SKM-1 treated with dmso at 0.1 percent for 144 hours (cell line): ENCODE measurements at regions not wholly inside any gene's neighbourhood (a gene's known extent, or its start where the extent isn't known, plus 50 kb on each side); places are given as distances from the start of the nearest gene placed in this dataset.

Experiments used
- DNase-seq: peaks from one replicate; lab custom pipeline; 2025; ENCODE audit not compliant: unreplicated experiment; lab: John Stamatoyannopoulos, UW

DNA sequence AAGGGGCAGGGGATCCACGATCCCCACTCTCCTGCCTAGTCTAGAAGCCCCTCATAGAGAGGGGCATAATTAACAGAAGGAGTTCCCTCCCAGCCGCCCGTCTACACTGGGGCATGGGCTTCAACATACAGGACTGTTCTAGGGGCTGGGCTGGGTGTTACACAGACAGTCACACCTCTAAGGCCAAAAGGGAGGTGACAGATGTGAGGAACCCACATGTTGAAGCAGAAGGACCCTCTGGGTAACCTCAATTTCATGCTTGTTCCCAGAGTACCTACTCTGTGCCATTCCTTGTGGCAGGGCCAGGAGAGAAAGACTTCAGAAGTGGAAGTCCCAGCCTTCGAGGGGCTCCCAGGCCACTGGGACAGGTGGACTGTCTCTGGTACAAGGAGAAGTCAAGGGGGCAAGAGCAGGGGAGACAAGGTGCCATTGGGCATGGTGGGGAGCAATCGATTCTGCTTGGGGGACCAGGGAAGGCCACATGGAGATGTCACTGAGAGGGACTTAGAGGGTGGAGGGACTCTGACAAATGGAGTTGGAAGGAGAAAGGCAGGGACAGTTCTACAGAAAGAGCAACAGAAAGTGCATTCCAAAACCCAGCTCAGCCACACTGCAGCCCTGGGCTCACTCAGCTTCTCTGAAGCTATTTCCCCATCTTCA is 71.3 kb downstream of the CPN2 start:
- no peak for DNase-seq

DNA sequence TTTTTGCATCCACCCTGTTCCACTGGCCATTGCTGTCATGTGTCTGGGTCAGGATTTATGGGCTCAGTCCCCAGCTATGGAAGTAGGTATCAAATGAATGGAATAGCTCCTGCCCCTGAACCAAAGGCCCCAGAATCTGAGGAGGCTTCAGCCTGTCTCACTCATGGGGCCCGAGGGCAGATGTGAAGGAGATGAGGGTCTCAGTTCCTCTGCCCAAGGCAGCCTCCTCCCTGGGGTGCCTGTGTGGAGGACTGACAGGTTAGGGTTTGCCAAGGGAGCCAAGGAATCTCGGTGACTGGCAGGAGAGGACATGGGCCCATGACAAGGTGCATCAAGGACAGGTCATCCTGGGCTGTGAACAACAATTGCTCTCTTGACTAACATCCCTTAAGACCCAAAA is 70.4 kb downstream of the CPN2 start:
- no peak for DNase-seq

DNA sequence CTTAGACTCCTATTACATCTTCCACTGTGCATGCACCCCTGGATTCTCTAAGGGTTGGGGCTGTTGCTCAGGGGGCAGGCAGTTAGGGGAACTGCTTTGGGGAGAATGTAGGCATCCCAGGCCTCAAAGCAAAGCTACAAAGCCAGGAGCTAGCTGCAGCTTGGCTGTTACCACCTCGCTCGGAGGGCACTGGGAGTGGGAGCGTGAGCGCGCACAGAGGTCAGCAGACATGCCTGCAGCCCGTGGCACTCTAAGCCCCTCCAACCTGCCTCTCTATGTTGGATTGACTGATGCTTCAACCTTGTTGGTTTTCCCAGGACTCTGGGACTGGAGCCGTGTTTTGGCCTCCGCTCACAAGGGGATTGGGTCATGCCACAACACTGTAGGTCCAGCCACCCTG is 69.8 kb downstream of the CPN2 start:
- DNase-seq, result no peak

DNA sequence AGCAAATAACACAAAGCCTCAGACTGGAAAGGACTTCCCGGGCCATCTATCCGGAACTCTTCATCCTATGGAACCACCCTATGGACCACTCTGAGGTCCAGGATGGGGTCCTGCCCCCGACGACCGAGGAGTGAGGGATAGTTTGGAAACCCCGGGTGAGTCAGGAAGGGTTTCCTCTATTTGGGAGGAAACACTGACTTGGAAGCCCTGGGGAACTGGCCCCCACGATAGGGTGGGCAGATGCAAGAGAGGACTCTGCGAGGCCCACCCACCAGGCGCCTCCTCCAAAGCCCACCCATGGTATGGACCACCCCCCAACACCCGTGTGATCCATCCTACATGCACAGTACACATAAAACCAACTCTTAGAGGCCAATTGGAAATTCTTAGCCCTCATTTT is 69.4 kb downstream of the CPN2 start:
- DNase-seq, result no peak

DNA sequence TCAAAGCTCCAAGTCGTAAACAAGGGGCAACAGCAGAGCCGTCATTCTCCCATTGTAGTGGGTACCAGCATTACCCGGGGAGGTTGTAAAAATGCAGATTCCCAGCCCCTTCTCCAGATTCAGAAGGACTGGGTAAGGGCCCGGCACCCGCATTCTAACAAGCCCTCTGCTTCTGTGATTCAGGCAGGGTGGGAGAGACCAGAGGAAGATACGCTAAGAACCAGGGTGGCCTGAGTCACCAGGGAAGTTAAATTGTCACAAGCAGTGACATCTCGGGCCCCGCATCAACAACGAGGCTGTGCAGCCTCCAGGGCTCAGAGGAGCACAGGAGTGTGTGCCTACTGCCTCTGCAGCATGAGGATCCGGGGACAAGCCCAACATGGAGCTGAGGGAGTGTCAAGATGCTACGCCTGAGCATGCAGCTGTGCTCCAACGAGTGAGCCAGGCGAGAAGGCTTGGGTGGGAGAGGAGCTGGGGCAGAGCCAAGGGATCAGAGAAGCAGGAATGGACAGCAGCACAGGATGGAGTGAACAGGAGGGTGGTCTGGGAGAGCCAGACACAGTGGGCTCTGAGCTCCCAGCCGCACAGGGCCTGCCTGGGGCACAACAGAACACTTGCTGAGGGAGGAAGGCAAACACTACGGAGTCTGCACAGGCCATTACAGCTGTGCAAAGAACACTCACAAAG is 68.5 kb downstream of the CPN2 start:
- no peak for DNase-seq

DNA sequence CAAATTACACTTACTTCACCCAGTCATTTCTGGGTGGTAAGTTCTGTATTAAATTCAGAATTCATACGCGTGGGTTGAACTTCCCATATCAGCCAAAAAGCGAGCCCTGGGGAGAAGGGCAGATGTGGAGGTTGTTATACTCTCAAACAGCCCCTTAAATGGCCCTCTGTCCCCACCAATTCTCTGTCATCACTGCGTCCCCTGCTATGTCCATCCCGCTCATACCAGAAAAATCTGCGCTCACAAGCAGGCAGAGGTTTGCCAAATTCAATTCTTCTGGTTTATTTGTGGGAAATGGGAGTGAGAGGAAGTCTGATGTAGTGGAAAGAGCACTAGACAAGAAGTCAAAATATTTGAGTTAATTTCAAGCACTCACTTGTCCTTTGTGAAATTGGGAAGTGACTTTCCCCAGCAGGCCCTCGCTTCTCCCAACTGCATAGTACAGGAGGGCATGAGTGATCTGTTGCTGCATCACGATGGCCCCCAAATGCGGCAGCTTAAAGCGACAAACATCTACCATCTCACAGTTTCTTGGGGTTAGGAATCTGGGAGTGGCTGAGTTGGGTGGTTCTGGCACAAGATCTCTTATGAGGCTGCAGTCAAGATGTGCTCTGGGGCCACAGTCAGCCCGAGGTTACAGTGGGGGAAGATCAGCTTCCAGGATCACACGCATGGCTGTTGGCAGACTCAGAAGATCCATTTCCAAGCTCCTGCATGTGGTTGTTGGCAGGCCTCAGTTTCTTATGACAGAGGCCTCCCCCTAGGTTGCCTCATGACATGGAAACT is 67.7 kb downstream of the CPN2 start:
- DNase-seq, result no peak

DNA sequence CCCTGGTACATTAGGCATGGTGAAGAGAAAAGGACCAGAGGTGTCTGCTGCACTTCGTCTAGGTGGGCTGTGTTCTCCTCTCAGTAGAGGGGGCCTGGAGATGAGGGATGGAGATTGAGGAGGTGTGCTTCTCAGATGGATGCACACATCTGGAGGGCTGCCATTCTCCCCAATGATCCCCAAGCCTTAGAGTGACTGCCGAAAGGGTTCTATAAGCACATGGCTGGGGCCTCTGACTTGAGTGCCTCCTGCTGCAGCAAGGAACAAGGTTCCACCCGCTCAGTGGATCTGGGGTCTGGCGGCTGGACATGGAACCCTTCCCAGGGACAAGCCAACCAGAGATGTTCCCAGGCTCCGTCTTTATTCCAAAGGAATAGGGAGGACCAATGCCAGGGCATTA is 66.8 kb downstream of the CPN2 start:
- no peak for DNase-seq

DNA sequence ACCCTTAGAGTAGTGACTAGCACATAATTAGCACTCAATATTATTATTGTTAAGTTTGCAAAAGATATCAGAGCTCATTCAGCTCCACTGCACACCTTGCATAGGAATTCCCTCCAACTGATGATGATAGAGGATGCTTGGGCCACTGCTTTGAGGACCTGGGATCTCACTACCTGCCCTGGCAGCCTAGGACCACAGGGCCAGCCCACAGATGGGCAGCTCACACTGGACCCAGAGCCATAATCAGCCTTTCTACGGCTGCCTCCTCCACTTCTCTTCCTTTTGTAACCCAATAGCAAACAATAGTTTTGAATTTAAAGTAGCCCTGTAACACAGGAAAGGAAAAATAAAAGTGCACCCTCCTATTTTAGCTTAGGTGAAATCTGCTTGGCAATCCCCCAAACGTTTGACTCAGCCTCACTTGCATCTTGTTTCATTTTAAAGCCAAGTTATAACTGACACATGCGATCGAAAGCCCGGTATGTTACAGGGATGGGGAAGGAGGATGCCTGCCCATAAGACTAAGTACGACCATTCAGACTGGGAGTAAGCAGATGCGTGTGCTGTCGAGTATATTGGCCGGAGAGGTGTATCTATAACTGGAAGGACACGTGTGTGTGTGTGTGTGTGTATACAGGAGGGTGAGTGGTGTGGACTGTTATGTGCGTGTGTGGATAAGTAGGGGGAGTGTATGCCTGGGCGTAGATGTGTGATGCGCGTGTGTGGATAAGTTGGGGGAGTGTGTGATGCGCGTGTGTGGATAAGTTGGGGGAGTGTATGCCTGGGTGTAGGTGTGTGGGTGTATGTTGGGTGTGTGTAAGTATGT is 65.9 kb downstream of the CPN2 start:
- no peak for DNase-seq

DNA sequence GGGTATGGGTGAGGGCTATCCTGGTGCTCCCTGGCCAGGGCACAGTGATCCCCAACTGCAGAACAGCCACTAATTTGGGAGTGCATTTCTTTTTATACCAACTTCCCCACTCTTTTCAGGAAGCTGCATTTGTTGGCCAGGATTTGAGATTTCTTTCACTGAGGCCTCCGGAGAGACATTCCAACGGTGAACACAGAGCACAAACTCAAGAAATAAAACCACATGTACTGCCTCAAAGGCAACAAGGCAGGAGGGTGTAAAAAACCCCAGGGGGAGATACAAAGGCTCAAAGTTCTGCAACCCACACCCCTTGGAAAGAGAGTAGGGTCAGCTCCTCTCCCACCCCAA is 65.3 kb downstream of the CPN2 start:
- no peak for DNase-seq

DNA sequence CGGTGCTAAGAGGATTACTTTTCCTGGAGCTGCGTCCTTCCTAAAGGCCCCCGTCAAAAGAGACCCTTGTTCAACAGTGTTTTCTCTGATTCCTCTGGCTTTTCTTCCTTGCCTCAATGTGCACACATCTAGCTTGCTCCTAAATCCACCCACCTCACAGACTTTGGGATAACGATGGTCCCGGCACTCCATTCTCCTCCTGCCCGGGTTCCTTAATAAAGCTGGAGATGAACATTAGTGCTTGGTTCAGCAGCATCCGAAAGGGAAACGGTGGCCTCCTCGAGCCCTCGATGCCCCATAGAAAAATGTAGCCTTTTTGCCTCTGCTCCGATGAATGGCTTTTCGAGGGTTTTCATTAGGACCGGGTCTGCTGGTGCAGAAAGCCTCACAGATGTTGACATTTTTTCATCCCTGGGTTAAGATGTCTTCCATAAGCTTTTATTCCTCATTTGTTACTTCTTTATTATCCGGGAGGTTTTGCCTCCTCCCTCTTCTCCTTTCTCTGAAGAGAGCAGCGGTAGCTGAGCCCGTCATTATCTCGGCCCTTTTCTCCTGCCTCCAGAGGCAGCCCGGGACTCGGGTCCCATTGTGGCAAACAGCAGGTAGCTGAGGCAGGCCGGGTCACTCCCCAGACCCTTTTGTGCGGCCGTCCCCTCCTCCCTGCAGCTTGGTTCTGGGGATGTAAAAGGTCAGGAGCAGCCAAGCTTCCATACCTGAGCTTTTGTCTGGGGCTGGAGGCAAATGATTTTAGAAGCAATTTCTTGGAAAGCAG is 64.6 kb downstream of the CPN2 start:
- DNase-seq, result no peak

DNA sequence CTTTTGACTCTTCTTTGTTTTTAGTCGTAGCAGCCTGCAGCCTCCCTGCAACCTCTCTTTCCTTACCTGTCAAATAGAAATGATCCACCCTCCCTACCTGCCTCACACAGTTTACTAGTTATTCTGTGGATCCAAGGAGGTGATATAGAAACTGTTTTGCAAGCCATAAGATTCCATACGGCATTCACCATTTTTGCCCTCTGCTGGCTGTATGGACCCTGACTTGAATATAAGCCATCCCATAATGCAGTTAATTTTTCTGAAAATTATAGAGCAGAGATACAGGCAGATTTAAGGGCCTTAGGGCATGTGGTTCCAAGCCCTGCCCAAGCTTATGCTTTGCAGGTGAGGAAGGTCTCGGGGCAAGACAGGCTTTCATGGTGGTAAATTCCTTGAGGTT is 63.8 kb downstream of the CPN2 start:
- no peak for DNase-seq

DNA sequence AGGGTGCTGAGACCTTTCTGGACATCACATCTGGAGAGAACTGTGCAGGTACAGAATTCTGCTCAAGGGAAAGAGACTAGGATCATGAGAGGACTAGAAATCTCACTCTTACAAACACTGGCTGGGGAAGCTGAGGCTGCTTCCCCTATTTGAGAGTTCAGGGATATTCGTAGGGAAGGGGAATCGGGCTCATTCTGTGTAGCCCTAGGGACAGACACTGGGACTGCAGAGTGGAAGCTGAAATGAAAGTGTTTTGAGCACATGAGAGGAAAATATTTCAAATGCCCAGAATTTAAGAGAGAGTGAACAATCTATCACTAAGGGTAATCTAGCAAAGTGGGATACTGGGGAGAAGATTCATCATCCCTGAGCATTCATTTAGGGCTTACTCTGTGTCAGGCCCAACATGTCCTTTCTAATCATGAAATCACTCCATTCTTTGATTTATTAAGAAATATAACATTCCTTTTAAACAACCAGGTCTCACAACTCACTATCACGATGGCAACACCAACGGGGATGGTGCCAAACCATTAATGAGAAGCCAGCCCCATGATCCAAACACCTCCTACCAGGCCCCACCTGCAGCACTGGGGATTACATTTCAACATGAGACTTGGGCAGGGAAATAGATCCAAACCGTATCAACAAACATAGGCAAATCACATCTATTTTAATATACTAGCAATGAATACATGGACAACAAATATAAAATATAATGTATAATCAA is 63.0 kb downstream of the CPN2 start:
- DNase-seq, result no peak
